ENCODE measurements at regions not wholly inside any gene's neighbourhood (a gene's known extent, or its start where the extent isn't known, plus 50 kb on each side); places are given as distances from the start of the nearest gene placed in this dataset.

DNA sequence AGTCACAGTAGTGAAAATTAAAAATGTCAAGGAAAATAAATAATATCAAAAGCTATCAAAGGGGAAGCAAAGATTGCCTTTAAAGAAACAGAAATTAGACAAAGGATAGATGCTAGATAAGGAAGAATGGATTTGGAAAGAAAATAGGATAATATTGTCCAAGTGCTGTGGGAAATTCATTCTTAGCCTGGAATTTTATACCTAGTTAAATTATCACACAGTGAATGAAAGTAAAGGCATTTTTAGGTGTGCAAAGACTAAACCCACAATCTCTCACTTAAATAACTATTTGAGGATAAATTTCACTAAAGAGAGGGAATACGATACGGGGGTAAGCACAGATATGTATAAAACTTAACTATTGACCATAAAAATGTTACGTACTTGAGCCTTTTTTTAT is 511.1 kb downstream of the TMEM135 start:
- Histone ChIP-seq H3K36me3 (ENCODE audit: control insufficient read depth in 2 of 4, insufficient read depth in 4 of 4, low read length in 3 of 4) (no peaks in the 10 kb centered on the region), H4K8ac (ENCODE audit: extremely low read depth, insufficient read depth, low read length) (no peak overlapping the region), H3K4me1 (replicated peaks in 1 of 4; ENCODE audit: control insufficient read depth in 3 of 4, insufficient read depth in 4 of 4, low read length in 3 of 4) (no peaks in the 10 kb centered on the region), H3K27ac (ENCODE audit: low read depth, low read length) (no peak overlapping the region), H3K4me2 (ENCODE audit: insufficient read depth in 1 of 2, low read depth in 2 of 2, low read length in 2 of 2) (no peak overlapping the region), H2BK15ac (ENCODE audit: low read length) (no peak overlapping the region), H3K4ac (replicated peaks; ENCODE audit: insufficient read length, low read depth, low read length) (no peak overlapping the region), H2AK5ac (ENCODE audit: low read depth, low read length) (no peak overlapping the region), H3K4me3 (ENCODE audit: extremely low read depth in 1 of 4, insufficient read depth in 2 of 4, low read depth in 3 of 4, low read length in 4 of 4) (no peak overlapping the region), H3K79me1 (ENCODE audit: low read depth, low read length) (no peaks in the 10 kb centered on the region), H4K91ac (replicated peaks; ENCODE audit: insufficient read length, low read length) (no peak overlapping the region), H4K5ac (ENCODE audit: insufficient read length, low read depth, low read length) (no peak overlapping the region), H3K14ac (ENCODE audit: insufficient read length) (no peak overlapping the region), H2AFZ (ENCODE audit: low read length) (no peak overlapping the region), H3K9me3 (ENCODE audit: insufficient read depth in 2 of 2, low read depth in 1 of 2, low read length in 1 of 2) (peaks cover 6 to 9% of the 10 kb centered on the region in 2 experiments; a peak in 2 of 4 replicates), H3K23me2 (ENCODE audit: low read depth, low read length) (no peaks in the 10 kb centered on the region), H2BK12ac (ENCODE audit: low read depth, low read length) (no peak overlapping the region), H3K27me3 (replicated peaks in 1 of 4; ENCODE audit: control insufficient read depth in 3 of 4, extremely low read depth in 1 of 4, insufficient read depth in 3 of 4, low read length in 3 of 4) (no peaks in the 10 kb centered on the region), H4K20me1 (replicated peaks in 1 of 2; ENCODE audit: control insufficient read depth in 1 of 2, insufficient read depth in 2 of 2, low read length in 2 of 2) (no peaks in the 10 kb centered on the region), H3K18ac (ENCODE audit: extremely low read depth, low read length) (no peak overlapping the region), H3K9ac (replicated peaks in 1 of 4; ENCODE audit: extremely low read depth in 1 of 4, low read depth in 3 of 4, low read length in 3 of 4) (no peak overlapping the region), H2BK5ac (ENCODE audit: low read depth, low read length) (no peak overlapping the region), H3K23ac (ENCODE audit: insufficient read length) (no peak overlapping the region), H3K56ac (replicated peaks; ENCODE audit: insufficient read length, low read depth, low read length) (no peak overlapping the region), H2BK120ac (replicated peaks; ENCODE audit: low read depth, low read length) (no peak overlapping the region), H2BK20ac (ENCODE audit: low read length) (no peak overlapping the region), H3K79me2 (ENCODE audit: control insufficient read depth in 1 of 2, insufficient read depth in 2 of 2, low read length in 2 of 2) (no peaks in the 10 kb centered on the region)
- no peak for DNase-seq (ENCODE audit: low read depth in 1 of 2, low spot score in 2 of 2)
- no peak for FAIRE-seq
- no peak for TF ChIP-seq NRF1 (IDR thresholded peaks at IDR 0.05; ENCODE audit: low read depth, low read length)
- ChIA-PET POLR2A (ENCODE audit: partially characterized antibody) (no interaction called here), CTCF (ENCODE audit: partially characterized antibody) (no interaction called here)
- WGBS, 2 experiments (ENCODE audit: extremely low coverage in 1 of 2, insufficient coverage in 1 of 2, insufficient read length in 1 of 2, insufficient replicate concordance in 2 of 2, low coverage in 1 of 2, low lambda C conversion rate in 2 of 2, missing lambda C conversion rate in 1 of 2): 94% methylated on average over 3 of the region's 3 CpGs; no CpG with 5 or more reads in 1 of the 2 experiments
